ENCODE measurements at regions not wholly inside any gene's neighbourhood (a gene's known extent, or its start where the extent isn't known, plus 50 kb on each side); places are given as distances from the start of the nearest gene placed in this dataset.

DNA sequence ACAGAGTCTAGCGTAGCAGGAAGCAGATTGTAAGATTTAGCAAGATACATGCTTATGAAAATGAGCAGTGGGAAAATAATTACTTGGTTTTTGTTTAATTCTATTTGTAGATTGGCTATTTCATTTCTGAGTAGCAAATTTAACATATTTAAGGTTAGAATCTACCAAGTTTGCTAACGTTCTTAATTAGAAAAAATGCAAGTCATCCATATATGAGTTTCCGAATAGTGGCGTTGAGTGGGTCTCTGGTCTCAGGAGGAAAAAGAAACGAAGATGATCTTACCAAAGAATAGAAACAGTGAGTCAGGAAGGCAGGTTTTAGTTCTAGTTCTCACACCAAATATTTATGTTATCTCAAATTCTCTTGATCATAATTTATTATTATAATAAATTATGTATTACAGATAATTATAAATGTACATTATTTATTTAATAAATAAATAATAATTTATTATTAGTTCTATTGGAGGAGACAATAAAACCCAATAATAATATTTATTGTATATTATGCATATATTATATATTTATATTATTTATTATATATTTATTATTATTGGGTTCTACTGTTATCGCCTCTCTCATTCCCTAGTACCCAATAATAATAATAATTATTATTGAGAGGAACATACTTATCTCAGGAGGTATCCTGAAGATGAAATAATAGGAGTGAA is 194.3 kb upstream of the PITRM1 start:
- DNase-seq (ENCODE audit: extremely low read depth, low read depth), result no peak
- TF ChIP-seq, protein P1, sequence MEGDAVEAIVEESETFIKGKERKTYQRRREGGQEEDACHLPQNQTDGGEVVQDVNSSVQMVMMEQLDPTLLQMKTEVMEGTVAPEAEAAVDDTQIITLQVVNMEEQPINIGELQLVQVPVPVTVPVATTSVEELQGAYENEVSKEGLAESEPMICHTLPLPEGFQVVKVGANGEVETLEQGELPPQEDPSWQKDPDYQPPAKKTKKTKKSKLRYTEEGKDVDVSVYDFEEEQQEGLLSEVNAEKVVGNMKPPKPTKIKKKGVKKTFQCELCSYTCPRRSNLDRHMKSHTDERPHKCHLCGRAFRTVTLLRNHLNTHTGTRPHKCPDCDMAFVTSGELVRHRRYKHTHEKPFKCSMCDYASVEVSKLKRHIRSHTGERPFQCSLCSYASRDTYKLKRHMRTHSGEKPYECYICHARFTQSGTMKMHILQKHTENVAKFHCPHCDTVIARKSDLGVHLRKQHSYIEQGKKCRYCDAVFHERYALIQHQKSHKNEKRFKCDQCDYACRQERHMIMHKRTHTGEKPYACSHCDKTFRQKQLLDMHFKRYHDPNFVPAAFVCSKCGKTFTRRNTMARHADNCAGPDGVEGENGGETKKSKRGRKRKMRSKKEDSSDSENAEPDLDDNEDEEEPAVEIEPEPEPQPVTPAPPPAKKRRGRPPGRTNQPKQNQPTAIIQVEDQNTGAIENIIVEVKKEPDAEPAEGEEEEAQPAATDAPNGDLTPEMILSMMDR (IDR thresholded peaks at IDR 0.05; ENCODE audit: low read depth, low read length), result no peak

- TF ChIP-seq, protein P1 (IDR thresholded peaks at IDR 0.05; ENCODE audit: low read depth, low read length), result no peak
- DNase-seq (ENCODE audit: extremely low read depth, low read depth), result no peak
These were observed 193.5 kb upstream of the PITRM1 start for GRCh38 chr10:3366043-3366442.

- TF ChIP-seq, protein P1 (IDR thresholded peaks at IDR 0.05; ENCODE audit: low read depth, low read length), result no peak
- no peak for DNase-seq (ENCODE audit: extremely low read depth, low read depth)
These were observed 193.0 kb upstream of the PITRM1 start for GRCh38 chr10:3365630-3366029.

DNA sequence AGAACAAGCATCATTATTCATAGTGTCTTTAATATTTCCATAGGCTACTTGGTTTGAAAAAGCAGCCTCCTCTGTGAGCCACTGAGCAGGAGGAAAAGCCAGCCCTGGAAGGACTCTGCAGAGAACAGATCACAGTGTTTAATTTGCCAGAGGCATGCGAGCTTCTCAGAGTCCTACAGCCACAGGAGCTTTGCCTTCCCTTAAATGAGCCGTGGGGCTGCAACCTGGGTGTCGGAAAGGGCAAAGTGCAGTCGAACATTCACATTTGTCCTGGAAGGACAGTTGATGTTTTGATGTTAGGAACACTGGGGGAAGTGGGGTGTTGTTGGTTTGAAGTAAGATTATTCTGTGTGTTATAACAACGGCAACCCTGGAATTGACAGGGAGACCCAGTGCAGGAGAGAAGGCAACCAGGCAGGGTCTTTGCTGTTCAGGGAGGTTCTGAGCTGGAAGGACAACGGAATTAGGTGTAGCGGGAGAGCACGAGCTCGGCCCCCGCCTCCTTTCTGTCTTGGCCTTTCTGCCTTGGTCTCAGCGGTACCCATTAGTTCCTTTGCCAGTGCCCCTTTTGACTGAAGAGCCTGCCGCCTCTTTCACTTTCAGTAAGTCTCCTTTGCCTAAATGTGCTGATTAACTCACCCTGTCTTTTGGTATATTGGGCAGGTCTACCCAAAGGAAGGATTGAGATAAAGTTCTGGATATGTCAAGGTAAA is 192.3 kb upstream of the PITRM1 start:
- TF ChIP-seq, protein P1 (IDR thresholded peaks at IDR 0.05; ENCODE audit: low read depth, low read length), result no peak
- DNase-seq (ENCODE audit: extremely low read depth, low read depth), result no peak

DNA sequence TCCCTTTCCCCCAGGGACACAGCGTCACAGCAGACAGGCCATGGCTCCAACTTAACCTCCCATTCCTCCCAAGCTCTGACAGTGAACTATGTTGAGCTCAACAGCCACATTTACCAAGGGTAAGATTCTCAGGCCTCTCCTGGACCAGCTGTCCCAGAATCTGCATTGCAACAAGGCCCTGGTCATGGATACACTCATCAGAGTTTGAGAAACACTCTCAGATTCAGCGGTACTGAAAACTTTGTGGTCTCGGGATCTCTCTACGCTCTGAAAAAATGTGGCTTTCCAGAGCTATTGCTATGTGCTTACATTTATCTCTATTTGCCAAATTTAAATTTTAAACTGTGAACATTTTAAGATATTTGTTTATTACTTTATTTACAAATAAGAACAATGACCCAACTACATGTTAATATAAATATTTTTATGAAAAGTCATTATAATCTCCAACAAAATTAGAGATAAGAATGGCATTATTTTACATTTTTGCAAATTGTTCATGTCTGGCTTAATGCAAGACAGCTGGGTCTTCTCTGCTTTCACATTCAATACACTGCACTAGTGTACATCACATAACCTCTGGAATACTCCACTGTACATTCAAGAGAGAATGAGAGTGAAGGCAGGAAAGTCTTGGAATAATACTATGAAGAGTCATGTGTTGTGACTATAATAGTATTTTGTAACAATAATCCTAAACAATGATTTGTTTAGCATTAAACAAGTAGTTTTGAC is 190.9 kb upstream of the PITRM1 start:
- TF ChIP-seq, protein P1 (IDR thresholded peaks at IDR 0.05; ENCODE audit: low read depth, low read length), result no peak
- peak; percentile 25 for DNase-seq (ENCODE audit: extremely low read depth, low read depth)

- TF ChIP-seq, protein P1 (IDR thresholded peaks at IDR 0.05; ENCODE audit: low read depth, low read length), result no peak
These were observed 189.8 kb upstream of the PITRM1 start for GRCh38 chr10:3362394-3362793.

GRCh38 chr10:3361640-3362039 is 189.1 kb upstream of the PITRM1 start:
- no peak for DNase-seq (ENCODE audit: extremely low read depth, low read depth)
- TF ChIP-seq, protein P1 (IDR thresholded peaks at IDR 0.05; ENCODE audit: low read depth, low read length), result no peak

More at GRCh38 chr10:3362394-3362793, 189.8 kb upstream of the PITRM1 start:
- DNase-seq (ENCODE audit: extremely low read depth, low read depth), result no peak
